ENCODE measurements at regions not wholly inside any gene's neighbourhood (a gene's known extent, or its start where the extent isn't known, plus 50 kb on each side); places are given as distances from the start of the nearest gene placed in this dataset.

DNA sequence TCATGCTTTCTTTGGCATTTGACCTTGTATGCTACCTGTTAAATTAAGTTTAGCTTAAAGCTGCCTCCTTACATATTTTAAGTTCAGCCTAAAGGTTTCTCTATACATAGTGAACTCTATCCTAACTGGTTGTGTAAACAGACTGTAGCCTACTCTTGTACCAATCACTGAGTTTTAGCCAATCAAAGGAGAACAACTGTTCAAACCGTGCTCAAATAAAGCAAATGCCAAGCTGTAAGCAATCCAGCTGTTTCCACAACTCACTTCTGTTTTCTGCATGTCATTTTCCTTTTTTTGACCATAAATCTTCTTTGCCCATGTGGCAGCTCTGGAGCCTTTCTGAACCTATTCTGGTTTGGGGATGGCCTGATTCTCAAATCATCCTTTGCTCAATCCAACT lies 1603.8 kb upstream of the ACVR2A start:
- TF ChIP-seq CTCF (IDR thresholded peaks at IDR 0.05; ENCODE audit: borderline replicate concordance, extremely low read depth, insufficient read depth), result no peak
- intact Hi-C loops (cut with DNase I), result no loop called here
- peaks cover 0 to 4% (median 0%) of the 10 kb centered on the region in 3 donors for H3K4me1 ChIP-seq (ENCODE audit: control insufficient read depth in 2 of 3, insufficient read depth in 2 of 3, low read depth in 1 of 3, low read length in 3 of 3)
- no peaks in the 10 kb centered on the region for H3K36me3 ChIP-seq (ENCODE audit: control insufficient read depth in 2 of 3, insufficient read depth in 3 of 3, low read length in 3 of 3)
- FAIRE-seq, result no peak
- H3K27ac ChIP-seq (ENCODE audit: low read depth in 2 of 2, low read length in 2 of 2), result no peak overlapping the region
- no peaks in the 10 kb centered on the region for H3K9me3 ChIP-seq (ENCODE audit: control insufficient read depth in 2 of 3, insufficient read depth in 1 of 3, low read length in 3 of 3)
- H3K27me3 ChIP-seq (ENCODE audit: control insufficient read depth, insufficient read depth, low read length), result no peaks in the 10 kb centered on the region
- H3K4me3 ChIP-seq (ENCODE audit: low read length in 3 of 3), result no peak overlapping the region
- H3K9ac ChIP-seq (ENCODE audit: low read length in 3 of 3), result no peak overlapping the region
- no peak for DNase-seq

- intact Hi-C loops (cut with DNase I), result no loop called here
- Histone ChIP-seq H3K36me3 (ENCODE audit: control insufficient read depth in 2 of 3, insufficient read depth in 3 of 3, low read length in 3 of 3) (no peaks in the 10 kb centered on the region), H3K4me3 (ENCODE audit: low read length in 3 of 3) (no peak overlapping the region), H3K27me3 (ENCODE audit: control insufficient read depth, insufficient read depth, low read length) (no peaks in the 10 kb centered on the region), H3K27ac (ENCODE audit: low read depth in 2 of 2, low read length in 2 of 2) (no peak overlapping the region), H3K9ac (ENCODE audit: low read length in 3 of 3) (no peak overlapping the region), H3K9me3 (ENCODE audit: control insufficient read depth in 2 of 3, insufficient read depth in 1 of 3, low read length in 3 of 3) (no peaks in the 10 kb centered on the region), H3K4me1 (ENCODE audit: control insufficient read depth in 2 of 3, insufficient read depth in 2 of 3, low read depth in 1 of 3, low read length in 3 of 3) (peaks cover 0 to 4% (median 0%) of the 10 kb centered on the region in 3 donors)
- TF ChIP-seq CTCF (IDR thresholded peaks at IDR 0.05; ENCODE audit: borderline replicate concordance, extremely low read depth, insufficient read depth), result no peak
- DNase-seq (no peak), FAIRE-seq (no peak)
Measured at GRCh38 chr2:146240391-146240790, 1604.4 kb upstream of the ACVR2A start.

DNA sequence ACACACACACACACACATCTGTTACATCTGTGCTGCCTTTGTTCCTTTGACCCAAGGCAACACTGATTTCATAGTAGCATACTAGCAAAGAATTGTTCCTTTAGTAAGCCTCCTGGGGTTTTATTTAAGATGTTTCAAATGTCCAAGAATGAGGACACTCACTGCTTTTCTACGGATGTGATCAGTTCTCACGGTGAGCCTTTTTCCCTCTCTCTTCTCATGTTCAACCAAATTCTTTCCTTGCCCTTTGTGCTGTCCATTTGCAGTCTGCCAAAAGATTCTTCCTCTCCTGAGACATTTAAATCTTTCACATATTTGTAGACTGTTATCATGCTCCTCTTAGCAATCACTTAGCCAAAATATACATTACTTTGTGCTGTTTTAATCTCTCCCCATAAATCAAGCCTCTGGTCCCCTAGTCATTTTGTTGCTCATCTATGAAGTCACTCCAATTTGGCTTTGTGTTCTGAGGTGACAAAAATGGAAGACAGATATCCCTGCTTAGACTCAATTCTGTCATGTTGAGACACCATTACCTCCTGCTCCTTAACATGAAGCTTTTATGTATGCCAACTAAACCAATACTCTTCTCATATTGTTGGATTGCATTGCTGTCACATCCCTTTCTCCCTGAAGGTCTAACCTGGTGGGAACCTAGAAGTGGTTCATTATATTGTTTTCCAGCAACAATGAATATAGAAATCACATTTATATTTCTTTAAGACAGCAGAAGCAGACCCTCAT lies 1605.3 kb upstream of the ACVR2A start:
- no peak for TF ChIP-seq CTCF (IDR thresholded peaks at IDR 0.05; ENCODE audit: borderline replicate concordance, extremely low read depth, insufficient read depth)
- no peak overlapping the region for H3K27ac ChIP-seq (ENCODE audit: low read depth in 2 of 2, low read length in 2 of 2)
- intact Hi-C loops (cut with DNase I), result no loop called here
- no peaks in the 10 kb centered on the region for H3K36me3 ChIP-seq (ENCODE audit: control insufficient read depth in 2 of 3, insufficient read depth in 3 of 3, low read length in 3 of 3)
- no peak overlapping the region for H3K4me3 ChIP-seq (ENCODE audit: low read length in 3 of 3)
- peaks cover 0 to 2% (median 0%) of the 10 kb centered on the region in 3 donors for H3K4me1 ChIP-seq (ENCODE audit: control insufficient read depth in 2 of 3, insufficient read depth in 2 of 3, low read depth in 1 of 3, low read length in 3 of 3)
- H3K9ac ChIP-seq (ENCODE audit: low read length in 3 of 3), result no peak overlapping the region
- H3K9me3 ChIP-seq (ENCODE audit: control insufficient read depth in 2 of 3, insufficient read depth in 1 of 3, low read length in 3 of 3), result no peaks in the 10 kb centered on the region
- H3K27me3 ChIP-seq (ENCODE audit: control insufficient read depth, insufficient read depth, low read length), result no peaks in the 10 kb centered on the region
- FAIRE-seq (no peak), DNase-seq (no peak)

Data from kidney (tissue), 13 donors.